GM12865 (cell line): ENCODE measurements at regions not wholly inside any gene's neighbourhood (a gene's known extent, or its start where the extent isn't known, plus 50 kb on each side); places are given as distances from the start of the nearest gene placed in this dataset.

Experiments
- DNase-seq: peaks from one replicate; pipeline ENCODE4 v3.0.0; 2010; ENCODE audit warnings: low read depth
- H3K4me3 ChIP-seq: 2 replicates; pipeline ENCODE4 v1.5.1; 2011; ENCODE audit warnings: mild to moderate bottlenecking, low read depth, low read length, control low read depth
- TF ChIP-seq, protein P1 (sequence below): IDR thresholded peaks from 2 replicates; pipeline ENCODE4 v1.5.1; 2011; ENCODE audit warnings: low read length, control low read depth, low read depth, inconsistent platforms; ENCODE audit not compliant: insufficient read depth; ENCODE audit errors: missing control alignments

DNA sequence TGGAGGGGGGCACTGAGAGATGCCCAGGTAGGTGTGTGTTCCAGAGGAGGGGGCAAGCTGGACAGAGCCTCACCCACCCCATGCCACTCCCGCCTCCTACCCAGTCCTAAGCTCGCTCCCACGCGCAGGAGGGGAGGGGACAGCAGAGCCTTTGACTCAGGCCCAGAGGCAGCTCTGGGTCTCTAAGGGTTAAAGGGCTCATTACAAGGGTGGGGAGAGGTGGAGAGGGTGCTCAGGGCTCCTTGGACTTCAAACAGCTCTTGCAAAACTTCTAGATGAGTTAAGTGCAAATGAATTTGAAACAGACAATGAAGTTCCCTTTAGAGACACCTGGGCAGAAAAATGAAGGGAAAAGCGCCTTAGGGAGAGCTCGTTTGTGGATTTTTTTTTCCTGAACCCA, 104.2 kb upstream of the CASZ1 start:
- TF ChIP-seq, protein P1, sequence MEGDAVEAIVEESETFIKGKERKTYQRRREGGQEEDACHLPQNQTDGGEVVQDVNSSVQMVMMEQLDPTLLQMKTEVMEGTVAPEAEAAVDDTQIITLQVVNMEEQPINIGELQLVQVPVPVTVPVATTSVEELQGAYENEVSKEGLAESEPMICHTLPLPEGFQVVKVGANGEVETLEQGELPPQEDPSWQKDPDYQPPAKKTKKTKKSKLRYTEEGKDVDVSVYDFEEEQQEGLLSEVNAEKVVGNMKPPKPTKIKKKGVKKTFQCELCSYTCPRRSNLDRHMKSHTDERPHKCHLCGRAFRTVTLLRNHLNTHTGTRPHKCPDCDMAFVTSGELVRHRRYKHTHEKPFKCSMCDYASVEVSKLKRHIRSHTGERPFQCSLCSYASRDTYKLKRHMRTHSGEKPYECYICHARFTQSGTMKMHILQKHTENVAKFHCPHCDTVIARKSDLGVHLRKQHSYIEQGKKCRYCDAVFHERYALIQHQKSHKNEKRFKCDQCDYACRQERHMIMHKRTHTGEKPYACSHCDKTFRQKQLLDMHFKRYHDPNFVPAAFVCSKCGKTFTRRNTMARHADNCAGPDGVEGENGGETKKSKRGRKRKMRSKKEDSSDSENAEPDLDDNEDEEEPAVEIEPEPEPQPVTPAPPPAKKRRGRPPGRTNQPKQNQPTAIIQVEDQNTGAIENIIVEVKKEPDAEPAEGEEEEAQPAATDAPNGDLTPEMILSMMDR = no peak
- DNase-seq = no peak

DNA sequence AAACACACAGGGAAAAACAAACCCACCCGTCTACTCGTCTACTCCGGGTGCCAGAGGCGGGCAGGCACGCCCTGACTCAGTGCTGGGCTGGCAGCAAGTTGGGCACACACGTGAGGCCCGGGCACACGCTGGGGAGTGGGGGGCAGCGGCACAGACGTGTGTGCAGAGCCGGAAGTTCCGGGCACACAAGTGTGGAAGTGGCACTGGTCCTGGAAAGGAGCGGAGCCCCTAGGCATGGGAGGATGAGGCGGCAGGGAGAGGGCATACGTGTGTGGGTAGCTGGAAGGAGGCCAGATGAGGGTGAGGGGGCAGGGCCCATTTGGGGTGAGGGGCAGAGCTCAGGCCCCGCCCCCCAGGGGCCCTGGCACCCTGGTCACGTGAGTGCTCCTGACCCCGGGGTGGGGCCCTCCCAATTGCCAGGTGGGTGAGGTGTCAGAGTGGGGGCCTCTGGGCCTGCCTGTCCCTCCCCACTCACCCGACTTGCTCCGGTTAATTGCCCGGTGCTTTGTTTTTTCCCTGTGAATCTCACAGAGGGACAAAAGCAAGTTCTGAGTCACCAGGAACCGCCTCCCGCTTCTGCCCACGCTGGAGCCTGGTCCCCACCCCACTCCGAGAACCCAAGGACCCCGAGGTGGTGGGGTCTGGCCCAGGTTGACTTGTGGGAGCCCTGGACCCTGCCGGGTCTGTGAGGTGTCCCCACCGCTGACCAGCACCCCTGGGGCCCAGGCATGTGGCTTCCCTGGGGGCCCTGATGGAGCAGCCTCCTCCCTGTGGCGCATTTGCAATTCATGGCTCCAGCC, 104.8 kb upstream of the CASZ1 start:
- no peak for DNase-seq
- no peak overlapping the region for H3K4me3 ChIP-seq
- TF ChIP-seq, protein P1 = no peak

More for the DNA sequence above, 104.2 kb upstream of the CASZ1 start:
- no peak overlapping the region for H3K4me3 ChIP-seq

DNA sequence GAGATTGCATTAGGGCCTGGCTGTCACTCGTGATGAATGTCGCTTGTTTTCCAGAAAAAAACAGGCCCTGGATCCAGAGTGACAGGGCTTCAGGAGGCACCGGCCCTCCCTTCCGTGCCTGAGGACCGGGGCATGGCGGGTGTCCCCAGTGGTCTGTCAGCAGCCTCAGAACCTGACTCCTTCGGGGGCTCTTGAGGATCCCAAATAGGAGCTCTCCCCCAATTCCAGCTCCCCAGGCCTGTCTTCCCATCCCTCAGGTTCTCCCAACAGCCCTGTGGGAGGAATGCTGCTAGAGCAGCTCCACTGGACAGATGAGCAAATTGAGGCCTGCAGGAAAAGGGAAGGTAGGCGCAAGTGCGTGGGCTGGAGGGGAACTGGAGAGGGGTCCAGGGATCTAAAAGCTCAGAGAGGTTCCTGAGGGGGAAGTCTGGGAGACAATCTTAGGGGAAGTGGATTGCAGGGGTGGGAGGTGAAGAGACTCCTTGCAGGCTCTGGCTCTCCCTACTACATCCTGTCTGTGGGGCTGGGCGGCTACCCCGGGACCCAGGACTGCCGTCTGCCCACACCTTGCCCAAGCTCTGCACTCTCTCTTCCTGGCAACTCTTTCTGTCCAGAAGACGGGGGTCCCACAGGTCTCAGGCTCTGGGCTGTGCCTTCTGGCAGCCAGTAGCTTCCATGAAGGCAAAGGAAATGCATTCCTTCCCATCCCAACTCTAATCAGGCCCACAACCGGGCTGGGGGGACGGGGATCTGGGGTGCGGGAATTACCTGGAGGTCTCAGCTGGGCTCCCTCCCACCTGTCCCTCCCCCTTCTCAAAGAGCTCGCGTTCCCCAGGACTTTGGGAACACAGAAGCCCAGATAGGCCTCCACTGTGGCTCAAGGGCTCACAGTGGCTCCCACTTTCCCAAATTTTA, 105.7 kb upstream of the CASZ1 start:
- TF ChIP-seq, protein P1 = no peak
- no peak for DNase-seq
- no peak overlapping the region for H3K4me3 ChIP-seq

DNA sequence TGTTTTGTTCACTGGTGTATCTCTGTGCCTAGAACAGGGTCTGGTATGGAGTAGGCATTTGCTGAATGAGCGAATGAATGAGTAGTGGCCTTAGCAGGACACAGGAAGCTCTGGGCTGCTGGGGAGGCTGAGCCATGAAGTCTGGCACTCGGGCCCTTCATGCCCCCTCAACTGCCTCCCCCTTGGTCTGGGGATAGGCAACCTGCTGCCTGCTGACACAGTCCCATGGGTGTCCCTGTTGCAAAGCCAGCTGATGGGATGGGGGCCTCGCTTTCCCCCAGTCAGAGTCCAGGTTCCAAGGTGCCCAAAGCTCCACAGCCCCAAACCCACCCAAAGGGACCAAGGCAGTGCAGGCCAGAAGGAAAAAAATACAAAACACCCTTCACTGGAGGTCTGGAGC, 107.0 kb upstream of the CASZ1 start:
- DNase-seq = no peak
- no peak overlapping the region for H3K4me3 ChIP-seq
- TF ChIP-seq, protein P1 = no peak

DNA sequence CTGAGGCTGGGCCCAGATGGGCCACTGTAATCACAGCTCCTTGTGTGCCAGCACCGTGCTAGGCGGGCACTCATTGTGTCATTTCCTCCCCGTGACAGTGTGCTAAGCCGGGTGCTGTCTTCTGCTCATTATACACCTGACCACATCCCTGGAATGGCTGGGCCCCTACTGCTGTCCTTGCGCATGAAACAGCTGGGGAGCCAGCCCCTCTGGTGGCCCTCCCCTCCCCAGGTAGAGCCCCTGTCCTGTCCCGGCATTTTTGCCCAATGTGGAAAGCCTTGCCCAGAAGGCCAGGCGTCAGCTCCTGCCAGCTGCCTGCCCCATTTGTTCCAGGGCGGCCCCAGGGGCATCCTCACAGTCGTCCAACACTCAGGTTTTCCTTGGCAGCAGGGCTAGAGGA, 107.4 kb upstream of the CASZ1 start:
- DNase-seq = no peak
- TF ChIP-seq, protein P1 = no peak
- no peak overlapping the region for H3K4me3 ChIP-seq

DNA sequence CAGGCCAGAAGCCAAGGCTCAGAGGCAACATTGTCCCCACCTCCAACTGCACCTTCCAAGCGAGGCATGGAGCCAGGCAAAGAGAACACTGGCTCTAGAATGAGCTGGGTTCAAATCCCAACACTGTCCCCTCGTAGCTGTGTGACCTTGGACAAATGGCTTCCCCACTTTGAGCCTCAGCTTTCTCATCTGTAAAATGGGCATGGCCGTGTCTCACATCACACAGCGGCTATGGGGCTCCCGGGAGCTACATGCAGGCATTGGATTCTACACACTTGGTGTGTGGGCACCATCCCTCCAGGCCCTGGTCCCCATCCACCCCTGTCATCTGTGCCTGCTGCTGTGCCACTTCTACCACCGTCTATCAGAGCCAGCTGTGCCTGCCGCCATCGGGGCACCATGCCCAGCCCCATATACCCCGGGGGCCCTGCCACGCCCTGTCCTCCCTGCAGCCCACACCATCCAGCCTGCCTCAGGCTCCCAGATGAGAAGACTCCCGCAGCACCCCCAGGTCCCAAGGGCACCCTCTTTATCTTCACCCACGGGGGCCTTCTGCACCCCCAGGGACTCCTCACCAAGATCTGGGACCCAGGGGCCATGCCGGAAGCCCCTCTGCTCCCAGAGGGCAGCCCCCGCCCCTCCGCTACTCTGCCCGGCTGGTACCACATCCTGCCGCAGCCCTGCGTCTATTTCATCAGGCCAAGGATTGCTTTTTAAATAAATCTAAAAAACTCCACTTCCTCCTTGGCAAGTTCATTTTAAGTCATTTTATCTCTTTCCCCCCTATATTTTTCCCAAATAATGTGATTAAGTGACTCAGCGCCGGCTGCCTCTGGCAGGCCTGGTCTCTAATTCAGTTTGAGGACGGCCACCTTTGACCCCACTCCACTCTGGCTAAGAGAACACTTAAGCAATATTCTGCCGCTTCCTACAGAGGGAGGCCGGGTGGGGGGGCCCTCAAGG, 107.8 kb upstream of the TARDBP start:
- no peak overlapping the region for H3K4me3 ChIP-seq
- no peak for DNase-seq
- TF ChIP-seq, protein P1 = no peak
